ENCODE measurements at regions not wholly inside any gene's neighbourhood (a gene's known extent, or its start where the extent isn't known, plus 50 kb on each side); places are given as distances from the start of the nearest gene placed in this dataset.

DNA sequence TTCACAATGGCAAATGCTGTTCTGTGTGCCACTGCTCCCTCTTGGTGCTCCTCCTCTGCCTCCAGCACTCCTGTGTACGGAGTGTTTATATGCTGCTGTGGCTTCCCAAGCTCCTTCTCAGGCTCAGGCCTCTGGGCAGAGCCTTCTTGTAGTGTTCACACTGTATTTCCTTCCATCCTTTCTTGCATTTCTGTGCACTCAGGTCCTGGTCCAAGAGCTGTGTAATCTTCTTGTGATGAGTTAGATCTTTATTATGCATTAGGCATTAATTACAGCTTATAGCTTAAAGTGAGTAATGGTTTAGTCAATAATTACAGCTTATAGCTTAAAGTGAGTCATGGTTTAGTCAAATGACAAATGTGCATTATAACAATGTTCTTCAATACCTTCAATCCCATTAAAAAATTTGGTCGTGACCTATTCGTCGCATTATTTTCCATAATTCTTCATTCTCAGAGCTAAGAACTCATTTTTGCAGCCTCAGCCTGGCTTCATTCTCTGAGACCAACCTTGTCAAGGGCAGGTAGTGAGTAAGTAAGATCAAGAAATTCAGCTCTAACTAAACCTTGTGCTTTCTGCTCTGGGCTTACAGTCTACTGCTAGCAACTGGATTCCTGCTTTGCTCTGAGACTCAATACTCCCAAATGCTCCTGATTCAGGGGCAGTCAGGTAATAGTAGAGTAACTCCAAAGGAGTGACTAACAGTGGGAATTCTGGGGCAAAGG, 154.5 kb upstream of the SPAG17 start:
- DNase-seq: no peak

- DNase-seq: no peak
These were observed 153.9 kb upstream of the SPAG17 start for GRCh38 chr1:118338936-118339335.

DNA sequence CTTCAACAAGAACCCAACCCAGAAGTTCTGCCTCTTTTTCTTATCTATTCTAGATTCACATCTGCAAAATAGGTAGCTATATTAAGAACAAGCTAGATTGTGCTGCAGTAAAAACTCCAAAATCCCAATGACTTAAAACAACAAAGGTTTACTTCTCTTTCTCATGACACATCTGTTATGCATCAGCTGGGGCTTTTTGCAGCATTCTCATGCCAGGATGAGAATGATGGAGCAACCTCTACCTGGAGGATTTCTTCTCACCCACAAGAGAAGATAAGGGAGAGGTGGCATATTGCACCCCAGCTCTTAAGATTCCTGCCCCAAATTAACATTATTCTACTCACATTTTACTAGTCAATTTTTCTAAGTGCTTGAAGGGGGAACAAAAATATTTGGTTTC, 152.3 kb upstream of the SPAG17 start:
- no peak for DNase-seq

- no peak for DNase-seq
These were observed 150.3 kb upstream of the SPAG17 start for GRCh38 chr1:118335331-118335732.

GRCh38 chr1:118334506-118334905, 149.5 kb upstream of the SPAG17 start:
- DNase-seq: no peak

- peak; percentile 72 for DNase-seq
These were observed 148.7 kb upstream of the SPAG17 start for GRCh38 chr1:118333601-118334210.

DNA sequence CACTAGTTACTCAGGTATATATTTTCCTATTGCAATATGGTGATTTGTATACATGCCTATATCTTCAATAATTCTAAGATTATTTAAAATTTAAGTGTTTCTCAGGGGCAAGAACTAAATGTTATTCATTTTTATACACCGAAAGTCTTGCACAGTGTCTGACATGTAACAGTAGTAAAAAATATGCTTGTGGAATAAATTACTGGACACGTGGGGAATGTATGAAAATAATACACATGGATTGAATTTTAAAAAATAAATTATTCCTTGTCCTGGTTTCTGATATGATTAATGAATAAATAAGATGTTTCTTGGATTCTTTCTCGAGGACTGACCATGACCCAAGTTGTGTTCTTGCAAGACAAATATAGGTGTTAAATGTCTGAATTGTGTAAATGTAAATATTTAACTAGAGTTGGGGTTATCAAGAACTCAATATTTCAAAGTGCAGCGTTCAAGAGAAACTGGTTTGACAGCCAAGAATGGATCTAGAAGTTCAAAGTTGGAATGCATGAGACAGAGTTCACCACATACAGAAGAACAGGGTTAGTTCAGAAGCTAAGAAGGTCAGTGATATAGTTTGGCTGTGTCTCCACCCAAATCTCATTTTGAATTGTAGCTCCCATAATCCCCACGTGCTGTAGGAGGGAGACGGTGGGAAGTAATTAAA, 142.1 kb upstream of the SPAG17 start:
- no peak for DNase-seq

- DNase-seq: no peak
These were observed 140.7 kb upstream of the SPAG17 start for GRCh38 chr1:118325550-118326225.

DNA sequence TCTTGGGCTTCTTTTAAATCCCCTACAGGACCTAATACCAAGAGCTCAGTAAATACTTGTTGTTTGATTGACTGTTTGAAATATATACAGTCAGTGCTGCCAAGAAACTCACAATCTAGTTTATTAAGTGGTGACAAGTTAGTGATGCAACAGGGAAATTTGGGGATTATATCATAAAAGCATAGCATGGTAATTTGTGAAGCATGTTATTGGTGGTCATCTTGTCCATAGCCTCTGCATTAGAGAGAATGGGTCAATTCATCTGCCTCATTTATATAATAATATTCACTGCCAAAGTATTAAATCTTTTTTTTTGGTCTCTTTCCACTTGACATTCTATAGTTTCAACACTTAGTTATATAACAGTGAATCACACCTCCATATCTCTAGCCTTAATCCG, 138.2 kb upstream of the SPAG17 start:
- no peak for DNase-seq

DNA sequence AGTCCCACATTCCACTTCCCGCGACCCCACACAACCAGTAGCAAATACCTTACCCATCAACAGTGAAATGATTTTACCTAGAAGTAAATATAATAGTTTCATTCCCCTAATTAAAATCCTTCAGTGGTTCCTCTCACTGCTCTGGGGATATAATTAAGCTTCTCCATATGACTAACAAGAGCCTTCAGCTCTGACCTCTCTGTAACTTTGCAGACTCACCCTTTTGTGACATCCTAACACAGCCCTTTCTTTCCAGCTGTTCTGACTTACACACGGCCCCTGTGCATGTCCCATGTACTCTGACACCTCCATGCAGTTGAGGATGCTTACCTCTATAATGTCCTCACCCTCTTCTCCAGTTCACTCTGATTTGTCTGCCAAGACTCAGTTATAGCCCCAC, 137.3 kb upstream of the SPAG17 start:
- DNase-seq: no peak

DNA sequence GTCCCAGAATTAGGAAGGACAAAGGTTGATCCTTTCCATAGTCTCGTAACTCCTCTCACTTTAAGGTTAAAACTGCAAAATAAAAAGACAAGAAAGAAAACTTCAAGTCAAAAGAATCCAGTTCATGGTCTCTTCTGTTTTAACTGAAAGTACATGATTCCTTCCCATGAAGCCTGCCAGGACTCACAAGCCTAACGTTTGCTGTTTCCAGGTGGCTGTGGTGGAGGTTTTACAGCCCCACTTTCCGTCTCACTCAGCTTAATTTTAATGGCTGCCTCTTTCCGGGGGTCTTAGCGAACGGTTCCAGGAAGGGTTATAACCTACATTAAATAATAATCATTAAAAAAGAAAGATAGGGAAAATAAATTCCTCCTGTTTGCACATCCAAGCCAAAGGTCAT, 136.8 kb upstream of the SPAG17 start:
- DNase-seq: no peak

DNA sequence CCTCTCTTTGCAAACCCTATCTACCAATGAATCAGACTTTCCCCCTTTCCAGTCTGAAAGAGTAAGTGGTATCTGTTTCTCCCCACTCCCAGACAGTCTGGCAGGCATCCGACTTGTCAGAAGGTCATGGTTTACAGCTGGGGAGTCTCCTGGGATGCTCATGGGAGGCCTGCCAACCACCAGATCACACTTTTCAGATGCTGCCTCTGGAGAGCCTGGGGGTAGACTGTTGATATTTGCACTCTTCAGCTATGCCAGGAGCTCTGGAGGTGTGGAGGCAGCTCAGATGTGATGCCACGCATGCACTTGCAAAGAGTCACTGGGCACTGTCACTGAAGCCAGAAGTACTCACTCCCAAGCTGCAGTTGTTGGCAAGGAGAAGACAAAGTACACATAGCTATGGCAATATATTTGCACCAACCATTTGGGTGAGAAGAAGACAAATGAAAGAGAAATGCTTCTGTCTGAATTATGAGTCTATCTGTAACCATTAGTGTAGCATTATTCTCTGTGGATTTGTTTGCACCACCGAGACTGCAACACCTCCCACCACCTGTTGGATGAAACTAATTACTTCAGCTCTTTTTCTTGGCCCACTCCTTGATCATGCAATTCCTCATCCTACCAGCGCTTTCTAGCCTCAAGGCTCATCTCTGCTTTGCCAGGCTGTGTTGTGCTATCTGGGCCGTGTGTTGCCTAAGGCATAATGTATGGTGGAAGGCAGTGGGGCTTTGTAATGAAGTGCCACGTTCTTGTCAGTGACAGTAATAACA, 133.0 kb upstream of the SPAG17 start:
- peak; percentile 55 for DNase-seq

DNA sequence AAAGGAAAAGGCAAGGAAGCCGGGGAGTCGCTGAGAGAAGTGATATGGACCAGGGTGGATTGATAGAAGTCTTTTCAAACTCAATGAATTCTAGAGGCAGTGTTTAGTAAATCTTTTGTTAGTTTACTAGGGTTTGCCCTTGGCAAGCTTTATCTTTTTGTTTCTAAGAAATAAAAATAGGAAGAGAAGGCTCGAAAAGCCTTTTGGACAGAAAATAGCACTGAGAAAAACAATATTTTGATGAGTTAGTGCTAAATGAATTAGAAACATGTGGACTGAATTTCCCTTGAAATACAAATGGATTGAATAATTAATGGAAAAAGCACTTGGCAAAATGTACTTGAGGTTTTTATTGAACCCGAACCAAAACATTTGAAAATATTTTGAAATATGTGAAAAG, 121.8 kb upstream of the SPAG17 start:
- no peak for DNase-seq

- DNase-seq: no peak
These were observed 119.8 kb upstream of the SPAG17 start for GRCh38 chr1:118304722-118305359.

GRCh38 chr1:118303534-118303933, 118.5 kb upstream of the SPAG17 start:
- DNase-seq: no peak

DNA sequence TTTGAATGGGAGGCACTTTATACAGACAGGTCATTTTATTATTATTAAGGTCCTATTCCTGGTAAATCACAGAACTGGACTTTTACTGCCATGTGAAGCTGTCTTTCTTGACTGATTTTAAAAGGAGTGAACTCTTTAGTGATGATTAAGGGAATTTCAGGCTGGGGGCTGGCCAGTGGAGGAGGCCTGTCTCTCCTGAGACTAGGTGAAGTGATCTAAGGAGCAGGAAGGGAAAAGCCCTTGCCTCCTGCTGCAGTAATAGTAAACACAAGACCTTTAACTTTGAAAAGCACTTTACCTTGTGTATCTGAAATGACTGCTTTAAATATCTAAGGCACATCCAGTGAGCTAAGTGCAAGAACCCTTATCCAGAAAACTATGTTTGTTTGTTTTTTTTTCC, 118.0 kb upstream of the SPAG17 start:
- DNase-seq: no peak

- no peak for DNase-seq
These were observed 117.1 kb upstream of the SPAG17 start for GRCh38 chr1:118302145-118302544.

DNA sequence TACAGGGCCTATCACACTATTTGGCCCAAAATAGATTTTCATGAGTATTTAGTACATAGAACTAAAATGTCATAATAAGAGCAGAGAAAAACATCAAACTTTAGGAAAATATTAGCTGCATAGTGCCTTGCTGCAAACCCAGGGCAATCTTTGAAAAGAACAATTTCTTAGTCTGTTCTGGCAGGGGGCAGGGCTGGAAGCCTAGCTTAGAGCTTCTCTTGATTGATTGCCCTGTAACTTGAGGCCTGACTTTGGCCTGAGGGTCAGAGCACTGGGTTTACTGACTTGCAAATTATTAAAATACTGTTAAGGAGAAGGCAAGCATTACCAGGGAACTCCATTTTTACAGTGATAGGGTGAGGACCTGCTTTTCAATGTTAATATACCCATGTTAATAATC, 115.8 kb upstream of the SPAG17 start:
- no peak for DNase-seq

GRCh38 chr1:118298397-118298796, 113.4 kb upstream of the SPAG17 start:
- no peak for DNase-seq

DNA sequence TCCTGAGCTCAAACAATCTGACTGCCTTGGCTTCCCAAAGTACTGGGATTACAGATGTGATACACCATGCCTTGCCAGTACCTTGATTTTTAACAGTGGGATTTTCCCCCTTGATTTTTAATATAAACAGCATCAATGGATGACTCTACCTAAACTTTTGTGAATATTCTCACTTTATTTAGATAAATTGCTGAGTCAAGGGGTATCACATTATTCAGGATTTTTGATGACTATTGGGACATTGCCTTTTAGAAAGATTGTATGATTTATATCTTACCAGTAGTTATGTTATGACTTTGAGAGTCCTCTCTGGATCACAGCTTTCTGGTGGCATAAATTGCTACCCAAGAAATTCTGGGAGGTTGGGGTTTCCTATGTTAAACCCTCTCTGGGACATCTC, 112.5 kb upstream of the SPAG17 start:
- DNase-seq: no peak

GRCh38 chr1:118294875-118295642, 110.0 kb upstream of the SPAG17 start:
- no peak for DNase-seq

- no peak for DNase-seq
These were observed 106.6 kb upstream of the SPAG17 start for GRCh38 chr1:118291661-118292060.
